WTC11 (cell line): ENCODE measurements at regions not wholly inside any gene's neighbourhood (a gene's known extent, or its start where the extent isn't known, plus 50 kb on each side); places are given as distances from the start of the nearest gene placed in this dataset.

ENCODE experiments used
- ATAC-seq: fragments of 200-7000 bp; cut with Tn5 transposase; 2 replicates; pipeline ENCODE4 v1.10.0; 2021; ENCODE audit warnings: mild to moderate bottlenecking, moderate library complexity
- CTCF ChIA-PET: fragments of 300-600 bp; sonication (Branson Sonifier 250); formaldehyde crosslinking; loops from one replicate; lab custom pipeline; 2021; ENCODE audit warnings: antibody characterized with exemption; lab: Charles Lee
- POLR2A ChIA-PET: fragments of 350-600 bp; sonication (Branson Sonifier 250); formaldehyde crosslinking; loops from one replicate; lab custom pipeline; 2021; ENCODE audit warnings: antibody characterized with exemption; lab: Charles Lee
- DNase-seq: peaks from one replicate; pipeline ENCODE4 v3.0.0; 2021; ENCODE audit warnings: low spot score
- H3K27ac Mint-ChIP-seq: 2 replicates; pipeline ENCODE4 v1.8.0; 2021; ENCODE audit warnings: mixed read lengths
- H3K27me3 Mint-ChIP-seq: 2 replicates; pipeline ENCODE4 v1.8.0; 2021; ENCODE audit warnings: low read depth, mild to moderate bottlenecking, moderate library complexity, mixed read lengths
- H3K36me3 Mint-ChIP-seq: 2 replicates; pipeline ENCODE4 v1.8.0; 2021; ENCODE audit warnings: mixed read lengths
- H3K4me1 Mint-ChIP-seq: 2 replicates; pipeline ENCODE4 v1.8.0; 2022; ENCODE audit warnings: mixed read lengths
- H3K4me3 Mint-ChIP-seq: 2 replicates; pipeline ENCODE4 v1.8.0; 2021; ENCODE audit warnings: mild to moderate bottlenecking, moderate library complexity, mixed read lengths
- H3K9me3 Mint-ChIP-seq: 2 replicates; pipeline ENCODE4 v1.8.0; 2021; ENCODE audit warnings: mixed read lengths
- ARID4B ChIP-seq: sonication (generic); formaldehyde crosslinking; IDR thresholded peaks from 2 replicates; pipeline ENCODE4 v1.8.0; 2023; ENCODE audit warnings: missing genetic modification reagents, mild to moderate bottlenecking, borderline replicate concordance
- ELF4 ChIP-seq: sonication (generic); formaldehyde crosslinking; IDR thresholded peaks from 2 replicates; pipeline ENCODE4 v1.8.1; 2022; ENCODE audit warnings: low read depth, mild to moderate bottlenecking, moderate library complexity, missing genetic modification reagents
- ERG ChIP-seq: fragments of 250-450 bp; sonication (Bioruptor Pico); IDR thresholded peaks from 2 replicates; pipeline ENCODE4 v1.8.0; 2021; ENCODE audit warnings: mild to moderate bottlenecking
- ESRRA ChIP-seq: sonication (generic); formaldehyde crosslinking; IDR thresholded peaks from 2 replicates; pipeline ENCODE4 v1.8.1; 2022; ENCODE audit warnings: mild to moderate bottlenecking, missing genetic modification reagents, borderline replicate concordance
- ETV6 ChIP-seq: sonication (generic); formaldehyde crosslinking; IDR thresholded peaks from 2 replicates; pipeline ENCODE4 v1.8.1; 2022; ENCODE audit warnings: mild to moderate bottlenecking, missing genetic modification reagents
- JAZF1 ChIP-seq: fragments of 250-450 bp; sonication (Bioruptor Pico); IDR thresholded peaks from 2 replicates; pipeline ENCODE4 v1.9.0; 2021; ENCODE audit warnings: moderate library complexity, mild to moderate bottlenecking, inconsistent platforms
- MXD4 ChIP-seq: fragments of 250-450 bp; sonication (Bioruptor Pico); IDR thresholded peaks from 2 replicates; pipeline ENCODE4 v1.8.0; 2021; ENCODE audit warnings: mild to moderate bottlenecking, moderate library complexity, borderline replicate concordance
- MYBL2 ChIP-seq: sonication (generic); formaldehyde crosslinking; IDR thresholded peaks from 2 replicates; pipeline ENCODE4 v1.8.1; 2023; ENCODE audit warnings: mild to moderate bottlenecking, moderate library complexity, missing genetic modification reagents
- NR1H2 ChIP-seq: sonication (generic); formaldehyde crosslinking; IDR thresholded peaks from 2 replicates; pipeline ENCODE4 v1.9.0; 2021; ENCODE audit warnings: mild to moderate bottlenecking, moderate library complexity, missing genetic modification reagents
- SMAD4 ChIP-seq: sonication (generic); formaldehyde crosslinking; IDR thresholded peaks from 2 replicates; pipeline ENCODE4 v1.8.0; 2022; ENCODE audit warnings: mild to moderate bottlenecking, missing genetic modification reagents
- SP1 ChIP-seq: sonication (generic); formaldehyde crosslinking; conservative IDR thresholded peaks from 2 replicates; pipeline ENCODE4 v1.8.1; 2022; ENCODE audit warnings: missing genetic modification reagents
- TP53 ChIP-seq: sonication (generic); formaldehyde crosslinking; IDR thresholded peaks from 2 replicates; pipeline ENCODE4 v1.8.1; 2023; ENCODE audit warnings: mild to moderate bottlenecking, missing genetic modification reagents
- ZNF512 ChIP-seq: sonication (generic); formaldehyde crosslinking; IDR thresholded peaks from 2 replicates; pipeline ENCODE4 v1.8.1; 2022; ENCODE audit warnings: missing genetic modification reagents, borderline replicate concordance
- ZNF671 ChIP-seq: fragments of 250-450 bp; sonication (Bioruptor Pico); IDR thresholded peaks from 2 replicates; pipeline ENCODE4 v1.8.0; 2021; ENCODE audit warnings: mild to moderate bottlenecking
- ZSCAN18 ChIP-seq: fragments of 250-450 bp; sonication (Bioruptor Pico); IDR thresholded peaks from 2 replicates; pipeline ENCODE4 v2.1.2; 2022; ENCODE audit warnings: mild to moderate bottlenecking, moderate library complexity

GRCh38 chr21:41671212-41671762 lies 95.6 kb downstream of the RIPK4 start:
- Mint-ChIP-seq H3K27me3 (no peaks in the 10 kb centered on the region; the same call in 1 of the 2 replicates), H3K9me3 (no peaks in the 10 kb centered on the region), H3K27ac (no peak overlapping the region), H3K4me3 (no peak overlapping the region), H3K4me1 (peaks cover 8% of the 10 kb centered on the region), H3K36me3 (no peaks in the 10 kb centered on the region)
- ChIA-PET CTCF (no interaction called here), POLR2A (no interaction called here)
- DNase-seq, result no peak
- no peak for TF ChIP-seq MYBL2 (CRISPR knock-in tag)
- TF ChIP-seq ZNF671, result no peak
- no peak for ATAC-seq

GRCh38 chr21:41670056-41670805 lies 96.6 kb downstream of the RIPK4 start:
- H3K36me3 Mint-ChIP-seq, result no peaks in the 10 kb centered on the region
- TF ChIP-seq JAZF1 (CRISPR knock-in tag) (no peak), SMAD4 (CRISPR knock-in tag) (no peak), ESRRA (CRISPR knock-in tag) (no peak), ARID4B (no peak), ZNF512 (0 out of 2 replicates have a peak, but pooled peaks have one; percentile 62), ERG (CRISPR knock-in tag) (no peak)
- ChIA-PET POLR2A (interaction anchor here (0.7 kb wide), 1 partner anchor 17 kb away, joined by 3 read pairs; no protein-coding TSS in a partner anchor), CTCF (interaction anchor here (1.3 kb wide), 1 partner anchor 58 kb away, joined by 6 read pairs; no protein-coding TSS in a partner anchor)
- peaks cover 8% of the 10 kb centered on the region for H3K4me1 Mint-ChIP-seq
- H3K9me3 Mint-ChIP-seq, result no peaks in the 10 kb centered on the region
- no peak for DNase-seq
- no peaks in the 10 kb centered on the region; the same call in 1 of the 2 replicates for H3K27me3 Mint-ChIP-seq
- no peak for ATAC-seq
- no peak overlapping the region for H3K27ac Mint-ChIP-seq
- H3K4me3 Mint-ChIP-seq, result no peak overlapping the region

GRCh38 chr21:41669533-41669830 lies 97.4 kb downstream of the RIPK4 start:
- Mint-ChIP-seq H3K36me3 (no peaks in the 10 kb centered on the region), H3K4me3 (no peak overlapping the region)
- no peak for DNase-seq
- TF ChIP-seq MXD4 (CRISPR knock-in tag) (no peak), SP1 (no peak), ZSCAN18 (CRISPR knock-in tag) (no peak), TP53 (CRISPR knock-in tag) (no peak), ELF4 (CRISPR knock-in tag) (no peak), ETV6 (CRISPR knock-in tag) (no peak), NR1H2 (no peak)
- TF ChIP-seq, all 79 proteins: peak for 0
- ChIA-PET CTCF (interaction anchor here (1.0 to 1.3 kb wide), 2 partner anchors 9 to 57 kb away, joined by 3 to 6 read pairs; no protein-coding TSS in a partner anchor), POLR2A (no interaction called here)
- H3K4me1 Mint-ChIP-seq, result peaks cover 8% of the 10 kb centered on the region
- no peaks in the 10 kb centered on the region; the same call in 1 of the 2 replicates for H3K27me3 Mint-ChIP-seq
- no peaks in the 10 kb centered on the region for H3K9me3 Mint-ChIP-seq
- ATAC-seq, result no peak; the same call in 1 of the 2 replicates
- H3K27ac Mint-ChIP-seq, result no peak overlapping the region
